Osteocyte (in vitro differentiated cells): ENCODE measurements at regions not wholly inside any gene's neighbourhood (a gene's known extent, or its start where the extent isn't known, plus 50 kb on each side); places are given as distances from the start of the nearest gene placed in this dataset.

Experiments used
- DNase-seq: peaks from one replicate; pipeline ENCODE4 v3.0.0; 2021; ENCODE audit warnings: mixed read lengths; ENCODE audit not compliant: unreplicated experiment; ENCODE audit errors: extremely low spot score
- H3K27ac Mint-ChIP-seq: one replicate; pipeline ENCODE4 v1.8.0; 2021; ENCODE audit warnings: mild to moderate bottlenecking, mixed read lengths; ENCODE audit not compliant: unreplicated experiment
- H3K27me3 Mint-ChIP-seq: one replicate; pipeline ENCODE4 v1.8.0; 2021; ENCODE audit warnings: mixed read lengths; ENCODE audit not compliant: unreplicated experiment
- H3K36me3 Mint-ChIP-seq: one replicate; pipeline ENCODE4 v1.8.0; 2021; ENCODE audit warnings: mixed read lengths; ENCODE audit not compliant: unreplicated experiment
- H3K4me1 Mint-ChIP-seq: one replicate; pipeline ENCODE4 v1.8.0; 2021; ENCODE audit warnings: mixed read lengths; ENCODE audit not compliant: unreplicated experiment
- H3K4me3 Mint-ChIP-seq: one replicate; pipeline ENCODE4 v1.8.0; 2021; ENCODE audit warnings: mild to moderate bottlenecking, moderate library complexity, mixed read lengths; ENCODE audit not compliant: unreplicated experiment
- H3K9me3 Mint-ChIP-seq: one replicate; pipeline ENCODE4 v1.8.0; 2021; ENCODE audit warnings: mixed read lengths; ENCODE audit not compliant: unreplicated experiment
- TF ChIP-seq, protein P1 (sequence below): fragments of 200-600 bp; sonication (generic); IDR thresholded peaks from 2 replicates; pipeline ENCODE4 v1.5.0; 2021; ENCODE audit warnings: antibody characterized with exemption, mild to moderate bottlenecking, moderate library complexity

DNA sequence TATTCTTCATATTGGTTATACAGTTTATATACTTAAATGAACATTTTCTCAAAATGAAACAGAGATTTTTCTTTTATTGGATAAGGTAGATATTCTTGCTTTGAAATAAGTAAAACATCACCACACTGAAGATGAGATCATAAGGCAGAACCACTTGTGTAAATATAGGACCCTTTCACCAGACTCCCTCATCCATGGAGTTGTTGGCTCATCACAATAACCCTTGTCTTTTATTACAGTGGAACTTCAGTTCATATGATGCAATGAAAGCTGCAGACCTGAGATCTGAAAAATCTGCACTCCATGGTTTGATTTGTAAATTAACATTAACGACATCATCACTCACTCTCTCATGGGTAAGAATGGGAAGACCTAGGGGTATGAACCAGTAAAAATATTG is 51.9 kb upstream of the DBX2 start:
- Mint-ChIP-seq H3K27me3 (peaks cover 12% of the 10 kb centered on the region), H3K27ac (no peak overlapping the region), H3K4me1 (no peaks in the 10 kb centered on the region), H3K4me3 (no peak overlapping the region), H3K36me3 (no peaks in the 10 kb centered on the region), H3K9me3 (no peaks in the 10 kb centered on the region)
- DNase-seq: no peak
- TF ChIP-seq, protein P1, sequence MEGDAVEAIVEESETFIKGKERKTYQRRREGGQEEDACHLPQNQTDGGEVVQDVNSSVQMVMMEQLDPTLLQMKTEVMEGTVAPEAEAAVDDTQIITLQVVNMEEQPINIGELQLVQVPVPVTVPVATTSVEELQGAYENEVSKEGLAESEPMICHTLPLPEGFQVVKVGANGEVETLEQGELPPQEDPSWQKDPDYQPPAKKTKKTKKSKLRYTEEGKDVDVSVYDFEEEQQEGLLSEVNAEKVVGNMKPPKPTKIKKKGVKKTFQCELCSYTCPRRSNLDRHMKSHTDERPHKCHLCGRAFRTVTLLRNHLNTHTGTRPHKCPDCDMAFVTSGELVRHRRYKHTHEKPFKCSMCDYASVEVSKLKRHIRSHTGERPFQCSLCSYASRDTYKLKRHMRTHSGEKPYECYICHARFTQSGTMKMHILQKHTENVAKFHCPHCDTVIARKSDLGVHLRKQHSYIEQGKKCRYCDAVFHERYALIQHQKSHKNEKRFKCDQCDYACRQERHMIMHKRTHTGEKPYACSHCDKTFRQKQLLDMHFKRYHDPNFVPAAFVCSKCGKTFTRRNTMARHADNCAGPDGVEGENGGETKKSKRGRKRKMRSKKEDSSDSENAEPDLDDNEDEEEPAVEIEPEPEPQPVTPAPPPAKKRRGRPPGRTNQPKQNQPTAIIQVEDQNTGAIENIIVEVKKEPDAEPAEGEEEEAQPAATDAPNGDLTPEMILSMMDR: no peak

DNA sequence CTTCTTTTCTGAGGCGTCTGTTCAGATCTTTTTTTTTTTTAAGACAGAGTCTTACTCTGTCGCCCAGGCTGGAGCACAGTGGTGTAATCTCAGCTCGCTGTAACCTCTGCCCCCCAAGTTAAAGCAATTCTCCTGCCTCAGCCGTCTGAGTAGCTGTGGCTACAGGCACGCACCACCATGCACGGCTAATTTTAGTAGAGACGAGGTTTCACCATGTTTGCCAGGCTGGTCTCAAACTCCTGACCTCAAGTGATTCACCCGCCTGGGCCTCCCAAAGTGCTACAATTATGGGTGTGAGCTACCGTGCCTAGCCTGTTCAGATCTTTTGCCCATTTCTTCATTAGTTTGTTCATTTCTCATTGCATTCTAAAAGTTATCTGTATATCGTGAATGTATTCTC is 55.1 kb upstream of the DBX2 start:
- H3K36me3 Mint-ChIP-seq: no peaks in the 10 kb centered on the region
- no peak for DNase-seq
- no peak overlapping the region for H3K4me3 Mint-ChIP-seq
- no peaks in the 10 kb centered on the region for H3K9me3 Mint-ChIP-seq
- TF ChIP-seq, protein P1: no peak
- H3K27me3 Mint-ChIP-seq: peaks cover 4% of the 10 kb centered on the region
- no peak overlapping the region for H3K27ac Mint-ChIP-seq
- no peaks in the 10 kb centered on the region for H3K4me1 Mint-ChIP-seq

DNA sequence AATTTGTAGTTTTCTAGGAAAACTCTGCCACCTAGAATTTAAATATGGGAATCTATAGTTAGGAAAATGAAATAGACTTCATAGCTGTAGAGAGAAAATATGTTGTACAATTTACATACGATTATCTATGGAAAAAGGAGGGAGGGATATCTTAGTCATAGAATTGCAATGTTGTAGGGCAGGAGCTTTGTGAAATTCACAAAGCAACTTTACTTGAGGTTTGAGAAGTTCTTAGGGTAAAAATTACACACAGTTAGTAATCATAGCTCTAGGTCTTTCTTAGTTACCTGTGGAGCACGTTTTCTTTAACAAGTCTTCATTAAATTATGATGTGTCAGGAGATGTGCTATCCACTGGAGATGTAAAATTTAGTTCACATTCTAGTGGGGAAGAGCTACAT is 61.4 kb upstream of the DBX2 start:
- H3K27ac Mint-ChIP-seq: no peak overlapping the region
- no peak for DNase-seq
- TF ChIP-seq, protein P1: no peak
- no peaks in the 10 kb centered on the region for H3K9me3 Mint-ChIP-seq
- H3K36me3 Mint-ChIP-seq: no peaks in the 10 kb centered on the region
- H3K4me3 Mint-ChIP-seq: no peak overlapping the region
- H3K27me3 Mint-ChIP-seq: peaks cover 4% of the 10 kb centered on the region
- no peaks in the 10 kb centered on the region for H3K4me1 Mint-ChIP-seq

DNA sequence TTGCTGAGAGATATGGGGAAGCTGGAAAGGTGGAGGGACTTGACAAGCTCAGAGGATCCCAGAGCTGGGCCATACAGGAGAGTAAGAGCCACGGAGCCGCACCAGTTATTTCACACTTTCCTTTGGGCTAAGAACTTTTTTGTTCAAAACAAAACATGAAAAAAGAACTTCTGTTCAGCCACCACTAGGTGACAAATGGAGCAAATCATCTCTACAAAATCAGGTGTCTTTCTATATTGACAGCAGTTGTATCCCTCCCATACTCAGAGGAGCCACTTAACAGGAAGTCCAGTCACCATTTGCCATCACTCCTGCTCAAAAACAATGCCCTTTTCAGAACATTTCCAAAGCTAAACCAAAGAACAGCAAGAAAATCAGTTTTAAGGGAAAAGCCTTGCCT is 70.3 kb upstream of the DBX2 start:
- H3K36me3 Mint-ChIP-seq: no peaks in the 10 kb centered on the region
- no peak overlapping the region for H3K27ac Mint-ChIP-seq
- DNase-seq: no peak
- no peaks in the 10 kb centered on the region for H3K9me3 Mint-ChIP-seq
- H3K4me1 Mint-ChIP-seq: no peaks in the 10 kb centered on the region
- H3K27me3 Mint-ChIP-seq: peaks cover 25% of the 10 kb centered on the region
- H3K4me3 Mint-ChIP-seq: no peak overlapping the region
- TF ChIP-seq, protein P1: no peak

DNA sequence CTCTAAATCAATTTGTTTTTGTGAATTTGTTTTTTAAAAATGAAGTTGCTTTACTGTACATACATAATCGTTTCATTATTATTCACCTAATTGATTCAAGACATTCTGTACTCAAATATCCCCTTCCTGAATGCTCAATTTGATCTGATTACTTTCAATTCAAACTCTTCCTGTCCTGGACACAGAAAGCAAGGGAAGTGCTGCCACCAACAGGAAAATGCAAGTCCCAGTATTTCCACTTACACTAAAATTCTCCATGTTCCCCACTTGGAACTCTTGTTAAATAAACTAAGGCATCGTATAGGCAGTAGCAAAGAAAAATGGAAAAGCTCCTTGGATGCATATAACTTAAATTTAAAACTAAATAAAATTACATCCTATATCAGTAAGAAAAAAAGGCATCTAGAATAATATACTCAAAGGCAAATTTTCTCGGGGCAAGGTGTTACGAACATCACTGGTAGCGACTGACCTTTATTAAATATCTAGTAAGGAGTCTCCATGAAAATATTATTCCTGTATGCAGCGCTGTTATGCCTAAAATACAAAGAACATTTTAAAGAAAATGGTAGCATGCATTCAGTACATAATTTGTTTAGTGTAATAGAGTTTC is 72.0 kb upstream of the DBX2 start:
- H3K9me3 Mint-ChIP-seq: no peaks in the 10 kb centered on the region
- no peaks in the 10 kb centered on the region for H3K36me3 Mint-ChIP-seq
- no peak for DNase-seq
- H3K4me3 Mint-ChIP-seq: no peak overlapping the region
- no peak overlapping the region for H3K27ac Mint-ChIP-seq
- H3K4me1 Mint-ChIP-seq: no peaks in the 10 kb centered on the region
- TF ChIP-seq, protein P1: peak; percentile 45
- peaks cover 39% of the 10 kb centered on the region for H3K27me3 Mint-ChIP-seq
